Neural progenitor cell (in vitro differentiated cells): ENCODE measurements at regions not wholly inside any gene's neighbourhood (a gene's known extent, or its start where the extent isn't known, plus 50 kb on each side); places are given as distances from the start of the nearest gene placed in this dataset.

Experiments used
- CTCF ChIP-seq: fragments of 200-600 bp; sonication (generic); IDR thresholded peaks from 2 replicates; pipeline ENCODE4 v1.5.1; 2017; ENCODE audit warnings: antibody characterized with exemption, mild to moderate bottlenecking
- EZH2 ChIP-seq: fragments of 200-600 bp; sonication (generic); IDR thresholded peaks from 2 replicates; pipeline ENCODE4 v1.6.1; 2017; ENCODE audit warnings: antibody characterized with exemption, mild to moderate bottlenecking, moderate library complexity
- EZH2phosphoT487 ChIP-seq: fragments of 200-600 bp; sonication (generic); IDR thresholded peaks from 2 replicates; pipeline ENCODE4 v1.6.1; 2017; ENCODE audit warnings: antibody characterized with exemption

GRCh38 chr13:66138172-66138811 lies 1091.8 kb downstream of the PCDH9 start:
- TF ChIP-seq CTCF = no peak
- TF ChIP-seq EZH2phosphoT487 = no peak
- TF ChIP-seq EZH2 = no peak
